Neural cell (in vitro differentiated cells): ENCODE measurements at regions not wholly inside any gene's neighbourhood (a gene's known extent, or its start where the extent isn't known, plus 50 kb on each side); places are given as distances from the start of the nearest gene placed in this dataset.

Experiments
- H2AFZ ChIP-seq: fragments of 200-600, 300-800 bp; sonication (generic), shearing (Covaris generic); 2 replicates; pipeline ENCODE4 v1.6.0; 2014; ENCODE audit warnings: low read depth, mild to moderate bottlenecking, antibody characterized with exemption, low read length, moderate library complexity
- H3F3A ChIP-seq: fragments of 200-600 bp; shearing (Covaris generic); 2 replicates; pipeline ENCODE4 v1.6.1; 2016; ENCODE audit warnings: mild to moderate bottlenecking, moderate library complexity, mixed read lengths, antibody characterized with exemption, low read length; ENCODE audit not compliant: insufficient read depth, poor library complexity, severe bottlenecking
- H3K27ac ChIP-seq: fragments of 200-600, 300-800 bp; sonication (generic), shearing (Covaris generic); 2 replicates; pipeline ENCODE4 v1.5.1; 2014; ENCODE audit warnings: mild to moderate bottlenecking, low read length, moderate library complexity
- H3K27me3 ChIP-seq: fragments of 300-800, 200-600 bp; sonication (generic), shearing (Covaris generic); 2 replicates; pipeline ENCODE4 v1.6.0; 2014; ENCODE audit warnings: mild to moderate bottlenecking, low read depth, low read length, moderate library complexity; ENCODE audit not compliant: insufficient read depth
- H3K36me3 ChIP-seq: fragments of 300-800, 200-600 bp; sonication (generic), shearing (Covaris generic); 2 replicates; pipeline ENCODE4 v1.5.1; 2014; ENCODE audit warnings: mild to moderate bottlenecking, antibody characterized with exemption, low read length, moderate library complexity; ENCODE audit not compliant: insufficient read depth
- H3K4me2 ChIP-seq: fragments of 300-800, 200-600 bp; sonication (generic), shearing (Covaris generic); 2 replicates; pipeline ENCODE4 v1.6.0; 2014; ENCODE audit warnings: mild to moderate bottlenecking, low read length
- H3K4me3 ChIP-seq: fragments of 300-800, 200-600 bp; sonication (generic), shearing (Covaris generic); 2 replicates; pipeline ENCODE4 v1.5.1; 2014; ENCODE audit warnings: mild to moderate bottlenecking, low read length, moderate library complexity
- H3K79me2 ChIP-seq: fragments of 200-600 bp; shearing (Covaris generic); replicated peaks from 2 replicates; pipeline ENCODE4 v1.6.0; 2014; ENCODE audit warnings: mild to moderate bottlenecking, low read length, moderate library complexity; ENCODE audit not compliant: insufficient read depth
- H3K9ac ChIP-seq: fragments of 300-800, 200-600 bp; sonication (generic), shearing (Covaris generic); 2 replicates; pipeline ENCODE4 v1.6.1; 2016; ENCODE audit warnings: mild to moderate bottlenecking, low read length, mixed read lengths
- H3K9me2 ChIP-seq: fragments of 200-600 bp; shearing (Covaris generic); 2 replicates; pipeline ENCODE4 v1.6.1; 2016; ENCODE audit warnings: mild to moderate bottlenecking, low read length, mixed read lengths; ENCODE audit not compliant: insufficient read depth
- H3K9me3 ChIP-seq: fragments of 200-600, 300-800 bp; sonication (generic), shearing (Covaris generic); 2 replicates; pipeline ENCODE4 v1.6.1; 2016; ENCODE audit warnings: mild to moderate bottlenecking, mixed run types, low read length, moderate library complexity, mixed read lengths
- H4K20me1 ChIP-seq: fragments of 200-600 bp; shearing (Covaris generic); 2 replicates; pipeline ENCODE4 v1.6.1; 2016; ENCODE audit warnings: mild to moderate bottlenecking, mixed run types; ENCODE audit not compliant: insufficient read depth
- CTCF ChIP-seq: fragments of 450-650 bp; IDR thresholded peaks from 2 replicates; pipeline ENCODE4 v1.5.1; 2014; ENCODE audit warnings: antibody characterized with exemption, mild to moderate bottlenecking, moderate library complexity; ENCODE audit not compliant: poor library complexity, severe bottlenecking
- EP300 ChIP-seq: fragments of 450-650 bp; conservative IDR thresholded peaks from 2 replicates; pipeline ENCODE4 v1.6.1; 2014; ENCODE audit warnings: antibody characterized with exemption, mild to moderate bottlenecking, moderate library complexity; ENCODE audit not compliant: poor library complexity, severe bottlenecking
- EZH2 ChIP-seq: fragments of 200-600, 300-800 bp; shearing (Covaris generic), sonication (generic); IDR thresholded peaks from 2 replicates; pipeline ENCODE4 v1.6.1; 2014; ENCODE audit warnings: antibody characterized with exemption, low read length, borderline replicate concordance, mild to moderate bottlenecking; ENCODE audit not compliant: insufficient read depth, poor library complexity, severe bottlenecking
- MXI1 ChIP-seq: fragments of 450-650 bp; conservative IDR thresholded peaks from 2 replicates; pipeline ENCODE4 v1.6.1; 2014; ENCODE audit warnings: antibody characterized with exemption, mild to moderate bottlenecking; ENCODE audit not compliant: poor library complexity, severe bottlenecking
- POLR2AphosphoS5 ChIP-seq: IDR thresholded peaks from 2 replicates; pipeline ENCODE4 v1.6.1; 2012
- RAD21 ChIP-seq: fragments of 450-650 bp; conservative IDR thresholded peaks from 2 replicates; pipeline ENCODE4 v1.6.1; 2014; ENCODE audit warnings: antibody characterized with exemption, mild to moderate bottlenecking, moderate library complexity
- REST ChIP-seq: IDR thresholded peaks from 2 replicates; pipeline ENCODE4 v1.6.1; 2012; ENCODE audit warnings: borderline replicate concordance
- SMC3 ChIP-seq: fragments of 450-650 bp; conservative IDR thresholded peaks from 2 replicates; pipeline ENCODE4 v1.6.1; 2014; ENCODE audit warnings: antibody characterized with exemption, mild to moderate bottlenecking, moderate library complexity; ENCODE audit not compliant: poor library complexity
- TAF1 ChIP-seq: IDR thresholded peaks from 2 replicates; pipeline ENCODE4 v1.6.1; 2012; ENCODE audit warnings: low read depth

- Histone ChIP-seq H3K9me2 (no peaks in the 10 kb centered on the region), H3K36me3 (no peaks in the 10 kb centered on the region), H2AFZ (no peak overlapping the region), H3K27ac (no peak overlapping the region), H3K9me3 (no peaks in the 10 kb centered on the region), H3K27me3 (no peaks in the 10 kb centered on the region), H3F3A (no peaks in the 10 kb centered on the region), H3K9ac (no peak overlapping the region), H3K4me2 (no peak overlapping the region), H4K20me1 (no peaks in the 10 kb centered on the region), H3K4me3 (no peak overlapping the region), H3K79me2 (no peaks in the 10 kb centered on the region)
- TF ChIP-seq CTCF (no peak), MXI1 (no peak), EP300 (no peak)
Measured at GRCh38 chr2:204160989-204161388, 224.4 kb downstream of the ICOS start.

- Histone ChIP-seq H2AFZ (no peak overlapping the region), H3K9ac (no peak overlapping the region), H3F3A (no peaks in the 10 kb centered on the region), H3K4me2 (no peak overlapping the region), H3K9me3 (no peaks in the 10 kb centered on the region), H3K27ac (no peak overlapping the region), H3K27me3 (no peaks in the 10 kb centered on the region), H3K79me2 (no peaks in the 10 kb centered on the region), H3K4me3 (no peak overlapping the region), H3K9me2 (no peaks in the 10 kb centered on the region), H4K20me1 (no peaks in the 10 kb centered on the region), H3K36me3 (no peaks in the 10 kb centered on the region)
- no peak for TF ChIP-seq TAF1
- no peak for TF ChIP-seq POLR2AphosphoS5
- TF ChIP-seq MXI1, result no peak
- TF ChIP-seq SMC3, result no peak
- TF ChIP-seq CTCF, result no peak
- TF ChIP-seq REST, result no peak
- no peak for TF ChIP-seq EZH2
- no peak for TF ChIP-seq EP300
- no peak for TF ChIP-seq RAD21
Measured at GRCh38 chr2:204161886-204162285, 225.3 kb downstream of the ICOS start.
